ENCODE measurements at regions not wholly inside any gene's neighbourhood (a gene's known extent, or its start where the extent isn't known, plus 50 kb on each side); places are given as distances from the start of the nearest gene placed in this dataset.

DNA sequence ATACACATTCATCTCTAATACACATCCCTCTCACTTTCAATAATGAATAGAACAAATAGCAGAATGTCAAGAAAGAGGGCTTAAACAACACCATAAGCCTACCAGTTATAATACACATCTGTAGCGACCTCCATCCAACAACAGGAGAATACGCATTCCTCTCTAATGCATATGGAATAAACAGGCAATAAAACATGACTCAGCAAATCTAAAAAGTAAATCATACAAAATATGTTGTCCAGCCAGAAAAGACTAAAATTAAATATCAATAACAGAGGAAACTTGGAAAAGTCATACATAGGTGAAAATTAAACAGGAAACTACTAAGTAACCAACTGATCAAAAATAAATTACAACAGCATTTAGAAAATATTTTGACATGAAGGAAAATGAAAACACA is 1127.5 kb upstream of the NCAM2 start:
- no peak overlapping the region for H3K27ac ChIP-seq (ENCODE audit: low read depth, low read length)
- H3K79me2 ChIP-seq (ENCODE audit: insufficient read depth, low read length): no peaks in the 10 kb centered on the region
- H4K20me1 ChIP-seq (ENCODE audit: insufficient read depth): no peaks in the 10 kb centered on the region
- H2AFZ ChIP-seq (ENCODE audit: low read depth, low read length, poor library complexity, severe bottlenecking): no peak overlapping the region
- DNase-seq (ENCODE audit: low read depth, low spot score): no peak
- H3K4me3 ChIP-seq (replicated peaks in 1 of 2; ENCODE audit: low read depth in 1 of 2, low read length in 2 of 2): no peak overlapping the region
- H3K9me3 ChIP-seq (ENCODE audit: control insufficient read depth in 1 of 2, insufficient read depth in 1 of 2, low read depth in 1 of 2, low read length in 2 of 2): peaks cover 0 to 9% of the 10 kb centered on the region in 2 experiments; a peak in 2 of 4 replicates
- intact Hi-C loops (cut with micrococcal nuclease): no loop called here
- H3K4me1 ChIP-seq (ENCODE audit: control insufficient read depth in 1 of 2, insufficient read depth in 2 of 2, low read length in 2 of 2): no peaks in the 10 kb centered on the region
- ChIA-PET POLR2A (no interaction called here), CTCF (no interaction called here), RAD21 (ENCODE audit: low non-redundant PET in 1 of 2, low total read pairs in 2 of 2, uncharacterized antibody in 2 of 2, unreplicated experiment in 2 of 2) (no interaction called here)
- TF ChIP-seq EZH2 (IDR thresholded peaks at IDR 0.05): no peak
- no peak for TF ChIP-seq YY1 (IDR thresholded peaks at IDR 0.05; ENCODE audit: extremely low read depth, insufficient replicate concordance, low read depth, low read length)
- no peak for TF ChIP-seq CBX3 (IDR thresholded peaks at IDR 0.05; ENCODE audit: low read depth)
- TF ChIP-seq CTCF (IDR thresholded peaks at IDR 0.05 in 2 of 3, conservative IDR thresholded peaks at IDR 0.05 in 1 of 3; ENCODE audit: borderline replicate concordance in 1 of 3, insufficient read depth in 1 of 3, low read depth in 2 of 3, low read length in 2 of 3): no peak
- no peak for TF ChIP-seq SRF (IDR thresholded peaks at IDR 0.05; ENCODE audit: low read depth)
- TF ChIP-seq TCF7L2 (IDR thresholded peaks at IDR 0.05; ENCODE audit: borderline replicate concordance, extremely low read depth, insufficient read depth, insufficient read length): no peak
- no peak for TF ChIP-seq EGR1 (IDR thresholded peaks at IDR 0.05; ENCODE audit: low read depth)
- no peak for TF ChIP-seq SP1 (IDR thresholded peaks at IDR 0.05; ENCODE audit: low read depth)
- TF ChIP-seq, protein P1, sequence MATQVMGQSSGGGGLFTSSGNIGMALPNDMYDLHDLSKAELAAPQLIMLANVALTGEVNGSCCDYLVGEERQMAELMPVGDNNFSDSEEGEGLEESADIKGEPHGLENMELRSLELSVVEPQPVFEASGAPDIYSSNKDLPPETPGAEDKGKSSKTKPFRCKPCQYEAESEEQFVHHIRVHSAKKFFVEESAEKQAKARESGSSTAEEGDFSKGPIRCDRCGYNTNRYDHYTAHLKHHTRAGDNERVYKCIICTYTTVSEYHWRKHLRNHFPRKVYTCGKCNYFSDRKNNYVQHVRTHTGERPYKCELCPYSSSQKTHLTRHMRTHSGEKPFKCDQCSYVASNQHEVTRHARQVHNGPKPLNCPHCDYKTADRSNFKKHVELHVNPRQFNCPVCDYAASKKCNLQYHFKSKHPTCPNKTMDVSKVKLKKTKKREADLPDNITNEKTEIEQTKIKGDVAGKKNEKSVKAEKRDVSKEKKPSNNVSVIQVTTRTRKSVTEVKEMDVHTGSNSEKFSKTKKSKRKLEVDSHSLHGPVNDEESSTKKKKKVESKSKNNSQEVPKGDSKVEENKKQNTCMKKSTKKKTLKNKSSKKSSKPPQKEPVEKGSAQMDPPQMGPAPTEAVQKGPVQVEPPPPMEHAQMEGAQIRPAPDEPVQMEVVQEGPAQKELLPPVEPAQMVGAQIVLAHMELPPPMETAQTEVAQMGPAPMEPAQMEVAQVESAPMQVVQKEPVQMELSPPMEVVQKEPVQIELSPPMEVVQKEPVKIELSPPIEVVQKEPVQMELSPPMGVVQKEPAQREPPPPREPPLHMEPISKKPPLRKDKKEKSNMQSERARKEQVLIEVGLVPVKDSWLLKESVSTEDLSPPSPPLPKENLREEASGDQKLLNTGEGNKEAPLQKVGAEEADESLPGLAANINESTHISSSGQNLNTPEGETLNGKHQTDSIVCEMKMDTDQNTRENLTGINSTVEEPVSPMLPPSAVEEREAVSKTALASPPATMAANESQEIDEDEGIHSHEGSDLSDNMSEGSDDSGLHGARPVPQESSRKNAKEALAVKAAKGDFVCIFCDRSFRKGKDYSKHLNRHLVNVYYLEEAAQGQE (IDR thresholded peaks at IDR 0.05; ENCODE audit: low read depth): no peak
- TF ChIP-seq SIN3A (IDR thresholded peaks at IDR 0.05; ENCODE audit: low read depth): no peak
- no peak for TF ChIP-seq FOSL1 (IDR thresholded peaks at IDR 0.05; ENCODE audit: low read depth)
- TF ChIP-seq, protein P2, sequence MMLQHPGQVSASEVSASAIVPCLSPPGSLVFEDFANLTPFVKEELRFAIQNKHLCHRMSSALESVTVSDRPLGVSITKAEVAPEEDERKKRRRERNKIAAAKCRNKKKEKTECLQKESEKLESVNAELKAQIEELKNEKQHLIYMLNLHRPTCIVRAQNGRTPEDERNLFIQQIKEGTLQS (IDR thresholded peaks at IDR 0.05): no peak
- TF ChIP-seq ZNF274 (IDR thresholded peaks at IDR 0.05; ENCODE audit: low read depth, low read length): no peak
- no peak for TF ChIP-seq ELF1 (IDR thresholded peaks at IDR 0.05; ENCODE audit: borderline replicate concordance, low read depth)
- no peak for TF ChIP-seq JUND (IDR thresholded peaks at IDR 0.05)
- TF ChIP-seq RAD21 (IDR thresholded peaks at IDR 0.05; ENCODE audit: low read depth): no peak
- TF ChIP-seq EZH2phosphoT487 (IDR thresholded peaks at IDR 0.05; ENCODE audit: borderline replicate concordance): no peak
- no peak for TF ChIP-seq POLR2AphosphoS5 (IDR thresholded peaks at IDR 0.05; ENCODE audit: low read depth, low read length)
- TF ChIP-seq POLR2A (IDR thresholded peaks at IDR 0.05; ENCODE audit: borderline replicate concordance, extremely low read depth, insufficient read depth, insufficient read length): no peak
- TF ChIP-seq ZFX (IDR thresholded peaks at IDR 0.05): no peak
- no peak overlapping the region for H3K4me2 ChIP-seq (ENCODE audit: low read length)
- no peaks in the 10 kb centered on the region for H3K27me3 ChIP-seq (ENCODE audit: insufficient read depth, low read length)
- H3K36me3 ChIP-seq (ENCODE audit: control insufficient read depth in 1 of 2, insufficient read depth in 2 of 2, low read length in 2 of 2): no peaks in the 10 kb centered on the region
- ATAC-seq: no peak
- H3K9me2 ChIP-seq (ENCODE audit: insufficient read depth): no peaks in the 10 kb centered on the region
- BruUV-seq (replicated peaks): no TSS peak
- H3K9ac ChIP-seq (ENCODE audit: low read length): no peak overlapping the region

Measured in HCT116 (cell line).